B cell (primary cell): ENCODE measurements at regions not wholly inside any gene's neighbourhood (a gene's known extent, or its start where the extent isn't known, plus 50 kb on each side); places are given as distances from the start of the nearest gene placed in this dataset.

Experiments
- ATAC-seq: fragments of 200-7000 bp; cut with Tn5 transposase; one replicate; pipeline ENCODE4 v1.10.0; 2021; ENCODE audit warnings: low read depth, mild to moderate bottlenecking, moderate number of reproducible peaks, moderate library complexity
- CTCF ChIA-PET: fragments of 350-600 bp; sonication (Branson Sonifier 250); formaldehyde crosslinking; loops from one replicate; lab custom pipeline; 2021; ENCODE audit warnings: antibody characterized with exemption, inconsistent platforms; lab: Charles Lee
- POLR2A ChIA-PET: fragments of 350-600 bp; sonication (Branson Sonifier 250); formaldehyde crosslinking; loops from one replicate; lab custom pipeline; 2021; ENCODE audit warnings: antibody characterized with exemption; lab: Charles Lee
- DNase-seq: peaks from one replicate; pipeline ENCODE4 v3.0.0; 2013
- H2AFZ ChIP-seq: 2 replicates; pipeline ENCODE4 v1.6.1; 2012; ENCODE audit warnings: mild to moderate bottlenecking, low read depth, low read length; ENCODE audit not compliant: insufficient read depth, poor library complexity, severe bottlenecking
- H3K27ac ChIP-seq, 2 donors: 1 replicate in 1 of 2; 2 replicates in 1 of 2; pipeline ENCODE4 v1.5.1; 2012 to 2013; ENCODE audit warnings: low read length in 2 of 2, mild to moderate bottlenecking in 2 of 2, moderate library complexity in 1 of 2
- H3K27me3 ChIP-seq, 4 experiments: fragments of 200-600 bp in 1 of 4; sonication (generic) in 1 of 4; replicated peaks in 1 of 4; 1 replicate in 2 of 4; 2 replicates in 2 of 4; pipeline versions ENCODE4 v1.6.1 to v1.7.0; 2013 to 2016; ENCODE audit warnings: low read length in 3 of 4, mild to moderate bottlenecking in 2 of 4, mixed read lengths in 1 of 4, moderate library complexity in 1 of 4; ENCODE audit not compliant: insufficient read depth in 4 of 4, control insufficient read depth in 3 of 4; ENCODE audit errors: control extremely low read depth in 1 of 4
- H3K36me3 ChIP-seq, 2 experiments: replicated peaks in 1 of 2; 1 replicate in 1 of 2; 2 replicates in 1 of 2; pipeline versions ENCODE4 v1.6.1 to v1.7.1; 2013; ENCODE audit warnings: low read length in 1 of 2; ENCODE audit not compliant: insufficient read depth in 2 of 2, control insufficient read depth in 1 of 2; ENCODE audit errors: control extremely low read depth in 1 of 2, extremely low read depth in 1 of 2
- H3K4me1 ChIP-seq, 2 donors: fragments of 200-600 bp in 1 of 2; sonication (generic) in 1 of 2; 1 replicate in 1 of 2; 2 replicates in 1 of 2; pipeline versions ENCODE4 v1.5.1 to v1.6.1; 2013 to 2017; ENCODE audit warnings: low read length in 2 of 2; ENCODE audit not compliant: control insufficient read depth in 2 of 2, insufficient read depth in 2 of 2
- H3K4me2 ChIP-seq: replicated peaks from 2 replicates; pipeline ENCODE3; 2012; ENCODE audit warnings: mild to moderate bottlenecking, low read depth, low read length; ENCODE audit not compliant: poor library complexity, severe bottlenecking
- H3K4me3 ChIP-seq, 5 experiments: fragments of 200-600 bp in 1 of 5; sonication (generic) in 1 of 5; 1 replicate in 3 of 5; 2 replicates in 2 of 5; pipeline versions ENCODE4 v1.5.1 to v1.7.0; 2011 to 2016; ENCODE audit warnings: low read length in 4 of 5, mild to moderate bottlenecking in 4 of 5, low read depth in 2 of 5, control low read depth in 1 of 5, moderate library complexity in 1 of 5; ENCODE audit not compliant: insufficient read depth in 1 of 5; ENCODE audit errors: control extremely low read depth in 1 of 5, extremely low read depth in 1 of 5
- H3K79me2 ChIP-seq: fragments of 200-600 bp; sonication (generic); one replicate; pipeline ENCODE4 v1.6.0; 2016; ENCODE audit warnings: low read length; ENCODE audit not compliant: control insufficient read depth, insufficient read depth
- H3K9ac ChIP-seq: fragments of 200-600 bp; sonication (generic); 2 replicates; pipeline ENCODE4 v1.6.1; 2017; ENCODE audit warnings: mild to moderate bottlenecking, low read length, moderate library complexity
- H3K9me3 ChIP-seq, 3 donors: one replicate each; pipeline versions ENCODE4 v1.6.1 to v1.7.1; 2013; ENCODE audit warnings: low read length in 2 of 3; ENCODE audit not compliant: control insufficient read depth in 2 of 3, insufficient read depth in 1 of 3; ENCODE audit errors: control extremely low read depth in 1 of 3
- H4K20me1 ChIP-seq: 2 replicates; pipeline ENCODE4 v1.6.0; 2012; ENCODE audit warnings: mild to moderate bottlenecking, low read length; ENCODE audit not compliant: insufficient read depth, control insufficient read depth, poor library complexity, severe bottlenecking
- H3K27ac Mint-ChIP-seq: one replicate; pipeline ENCODE4 v1.8.0; 2021; ENCODE audit warnings: mixed read lengths
- H3K27me3 Mint-ChIP-seq: one replicate; pipeline ENCODE4 v1.8.0; 2021; ENCODE audit warnings: mixed read lengths
- H3K4me1 Mint-ChIP-seq: one replicate; pipeline ENCODE4 v1.8.0; 2021; ENCODE audit warnings: mixed read lengths
- H3K4me3 Mint-ChIP-seq: one replicate; pipeline ENCODE4 v1.8.0; 2021; ENCODE audit warnings: mixed read lengths
- H3K9me3 Mint-ChIP-seq: one replicate; pipeline ENCODE4 v1.8.0; 2022; ENCODE audit warnings: mixed read lengths; ENCODE audit not compliant: insufficient read depth
- EZH2 ChIP-seq: IDR thresholded peaks from 2 replicates; pipeline ENCODE4 v1.6.1; 2012; ENCODE audit warnings: borderline replicate concordance, low read depth, mild to moderate bottlenecking, moderate library complexity, low read length; ENCODE audit not compliant: insufficient read depth, poor library complexity, severe bottlenecking
- WGBS: methylation state at CpG from one replicate; pipeline ENCODE4 v1.1.5; 2013; ENCODE audit warnings: missing lambda C conversion rate; ENCODE audit not compliant: insufficient coverage; 5-methylcytosine and 5-hydroxymethylcytosine counted together
- intact Hi-C: fragments of 100-400 bp; cut with micrococcal nuclease; formaldehyde crosslinking; loops from one replicate; pipeline ENCODE4 v1.10.0; 2022
- TF ChIP-seq, protein P1 (sequence below): fragments of 200-600 bp; IDR thresholded peaks from one replicate; pipeline ENCODE4 v1.8.0; 2022; ENCODE audit warnings: antibody characterized with exemption, mild to moderate bottlenecking

DNA sequence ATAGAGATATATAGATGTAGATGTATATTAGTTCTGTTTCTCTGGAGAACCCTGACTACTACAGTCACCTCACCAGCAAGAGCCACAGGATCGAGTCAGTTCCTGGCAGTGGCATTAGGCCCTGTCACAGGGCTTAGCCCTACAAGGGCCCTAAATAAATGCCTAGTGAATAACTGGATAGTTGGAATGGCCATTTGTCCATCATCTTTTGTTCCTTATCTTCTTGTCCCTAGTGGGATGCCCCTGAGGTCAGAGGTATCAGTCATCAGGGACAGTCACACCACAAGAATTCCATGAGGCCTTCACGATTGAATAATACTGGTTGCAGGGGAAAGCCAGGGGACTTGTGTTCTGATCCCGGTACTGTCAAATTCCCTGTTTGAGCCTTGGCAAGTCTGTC is 204.9 kb upstream of the PPP2R3A start:
- CTCF ChIA-PET, result no interaction called here
- DNase-seq, result no peak
- H3K79me2 ChIP-seq, result no peaks in the 10 kb centered on the region

DNA sequence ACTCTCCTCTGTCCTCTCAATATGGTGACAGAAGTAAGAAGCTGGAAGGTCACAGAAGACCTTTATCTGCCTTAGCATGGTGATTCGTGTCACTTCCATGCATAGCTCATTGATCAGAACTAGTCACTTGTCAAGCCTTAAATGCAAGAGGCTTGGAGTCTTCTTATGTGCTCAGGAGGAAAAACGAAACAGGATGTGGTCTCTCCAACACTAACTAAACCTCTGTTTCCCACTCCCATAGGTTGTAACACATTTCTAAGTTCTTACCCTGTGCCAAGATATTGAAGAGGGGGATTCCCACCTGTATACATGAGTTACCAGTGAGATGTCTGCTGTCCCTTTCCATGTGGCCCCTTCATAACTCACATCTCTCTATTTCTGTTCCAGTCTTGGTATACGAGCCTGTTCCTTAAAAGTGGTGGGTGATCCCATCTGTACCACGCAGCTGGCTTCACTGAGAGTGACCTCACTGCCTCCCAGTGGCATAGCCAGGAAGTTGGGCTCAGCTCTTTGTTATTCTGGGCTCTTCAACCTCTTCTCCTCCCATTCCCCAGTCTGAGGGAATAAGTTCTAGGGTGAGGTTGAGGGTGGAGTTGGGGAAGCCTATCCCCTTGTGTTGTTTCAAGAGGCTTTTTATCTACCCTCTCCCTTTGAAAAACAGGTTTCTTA is 203.2 kb upstream of the PPP2R3A start:
- H3K27ac ChIP-seq, result no peak overlapping the region
- WGBS, result 20% methylated on average over 1 of the region's 4 CpGs
- peaks cover 7% of the 10 kb centered on the region for H3K9me3 Mint-ChIP-seq
- no peak overlapping the region for H3K4me3 ChIP-seq
- no peak overlapping the region for H3K27ac Mint-ChIP-seq
- no peaks in the 10 kb centered on the region for H3K79me2 ChIP-seq
- DNase-seq (no peak), ATAC-seq (no peak)
- H3K4me1 Mint-ChIP-seq, result no peaks in the 10 kb centered on the region
- no peak overlapping the region for H3K9ac ChIP-seq
- POLR2A ChIA-PET, result no interaction called here
- no peaks in the 10 kb centered on the region for H3K4me1 ChIP-seq
- no peaks in the 10 kb centered on the region for H4K20me1 ChIP-seq
- CTCF ChIA-PET, result no interaction called here
- TF ChIP-seq, protein P1, sequence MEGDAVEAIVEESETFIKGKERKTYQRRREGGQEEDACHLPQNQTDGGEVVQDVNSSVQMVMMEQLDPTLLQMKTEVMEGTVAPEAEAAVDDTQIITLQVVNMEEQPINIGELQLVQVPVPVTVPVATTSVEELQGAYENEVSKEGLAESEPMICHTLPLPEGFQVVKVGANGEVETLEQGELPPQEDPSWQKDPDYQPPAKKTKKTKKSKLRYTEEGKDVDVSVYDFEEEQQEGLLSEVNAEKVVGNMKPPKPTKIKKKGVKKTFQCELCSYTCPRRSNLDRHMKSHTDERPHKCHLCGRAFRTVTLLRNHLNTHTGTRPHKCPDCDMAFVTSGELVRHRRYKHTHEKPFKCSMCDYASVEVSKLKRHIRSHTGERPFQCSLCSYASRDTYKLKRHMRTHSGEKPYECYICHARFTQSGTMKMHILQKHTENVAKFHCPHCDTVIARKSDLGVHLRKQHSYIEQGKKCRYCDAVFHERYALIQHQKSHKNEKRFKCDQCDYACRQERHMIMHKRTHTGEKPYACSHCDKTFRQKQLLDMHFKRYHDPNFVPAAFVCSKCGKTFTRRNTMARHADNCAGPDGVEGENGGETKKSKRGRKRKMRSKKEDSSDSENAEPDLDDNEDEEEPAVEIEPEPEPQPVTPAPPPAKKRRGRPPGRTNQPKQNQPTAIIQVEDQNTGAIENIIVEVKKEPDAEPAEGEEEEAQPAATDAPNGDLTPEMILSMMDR, result no peak
- no peak for TF ChIP-seq EZH2
- H3K4me3 Mint-ChIP-seq, result no peak overlapping the region
- no peak overlapping the region for H2AFZ ChIP-seq
- H3K9me3 ChIP-seq, result peaks cover 0 to 1% (median 0%) of the 10 kb centered on the region in 3 donors
- no peaks in the 10 kb centered on the region for H3K27me3 ChIP-seq
- no peaks in the 10 kb centered on the region for H3K36me3 ChIP-seq
- H3K27me3 Mint-ChIP-seq, result peaks cover 5% of the 10 kb centered on the region
- intact Hi-C loops, result no loop called here
- H3K4me2 ChIP-seq, result no peak overlapping the region

More for the DNA sequence above, 204.9 kb upstream of the PPP2R3A start:
- Histone ChIP-seq H3K4me2 (no peak overlapping the region), H3K4me1 (no peaks in the 10 kb centered on the region), H3K9ac (no peak overlapping the region), H3K27ac (no peak overlapping the region), H4K20me1 (no peaks in the 10 kb centered on the region), H3K36me3 (no peaks in the 10 kb centered on the region), H3K9me3 (peaks cover 0 to 1% (median 0%) of the 10 kb centered on the region in 3 donors), H3K27me3 (no peaks in the 10 kb centered on the region), H3K4me3 (no peak overlapping the region), H2AFZ (no peak overlapping the region)
- no peak overlapping the region for H3K4me3 Mint-ChIP-seq
- intact Hi-C loops, result no loop called here
- H3K27me3 Mint-ChIP-seq, result peaks cover 5% of the 10 kb centered on the region
- no peak for ATAC-seq
- POLR2A ChIA-PET, result no interaction called here
- H3K9me3 Mint-ChIP-seq, result peaks cover 3% of the 10 kb centered on the region
- no peak overlapping the region for H3K27ac Mint-ChIP-seq
- no peaks in the 10 kb centered on the region for H3K4me1 Mint-ChIP-seq
- no peak for TF ChIP-seq EZH2
- TF ChIP-seq, protein P1, result no peak
- 94% methylated on average over 2 of the region's 3 CpGs for WGBS
